ENCODE measurements at regions not wholly inside any gene's neighbourhood (a gene's known extent, or its start where the extent isn't known, plus 50 kb on each side); places are given as distances from the start of the nearest gene placed in this dataset.
A peak's percentile ranks its signal among the peaks of the same experiment; 100 is the strongest.

GRCh38 chr5:149441986-149442385 lies 62.9 kb upstream of the IL17B start:
- no peak for DNase-seq (ENCODE audit: low spot score)

DNA sequence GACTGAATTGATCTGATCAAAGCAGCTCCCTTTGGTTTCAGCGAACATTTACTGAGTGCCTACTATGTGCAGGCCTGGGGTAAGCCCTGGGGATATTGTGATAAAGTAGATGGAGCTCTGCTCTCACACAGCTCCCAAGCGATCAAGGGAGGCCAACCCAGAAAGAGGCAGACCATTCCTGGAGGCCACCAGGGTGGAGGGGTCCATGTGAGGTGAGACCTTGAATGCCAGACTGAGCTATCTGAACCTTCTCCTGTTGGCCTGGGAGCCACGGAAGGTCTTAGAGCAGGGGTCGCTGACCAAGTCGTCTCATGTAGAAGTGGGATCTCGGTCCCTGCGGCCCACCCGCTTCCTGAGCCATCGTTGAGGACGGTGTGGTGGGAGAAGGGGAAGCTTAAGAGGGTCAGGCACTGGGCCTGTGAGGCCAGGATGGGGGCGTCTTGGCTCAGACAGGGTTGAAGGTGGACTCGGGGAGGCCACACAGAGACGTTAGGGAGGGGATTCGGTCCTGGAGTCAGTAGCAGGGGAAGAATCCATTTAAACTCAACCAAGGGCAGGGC lies 62.2 kb upstream of the IL17B start:
- DNase-seq (ENCODE audit: low spot score): no peak

- no peak for DNase-seq (ENCODE audit: low spot score)
Observed at GRCh38 chr5:149439899-149440542, 60.9 kb upstream of the IL17B start.

DNA sequence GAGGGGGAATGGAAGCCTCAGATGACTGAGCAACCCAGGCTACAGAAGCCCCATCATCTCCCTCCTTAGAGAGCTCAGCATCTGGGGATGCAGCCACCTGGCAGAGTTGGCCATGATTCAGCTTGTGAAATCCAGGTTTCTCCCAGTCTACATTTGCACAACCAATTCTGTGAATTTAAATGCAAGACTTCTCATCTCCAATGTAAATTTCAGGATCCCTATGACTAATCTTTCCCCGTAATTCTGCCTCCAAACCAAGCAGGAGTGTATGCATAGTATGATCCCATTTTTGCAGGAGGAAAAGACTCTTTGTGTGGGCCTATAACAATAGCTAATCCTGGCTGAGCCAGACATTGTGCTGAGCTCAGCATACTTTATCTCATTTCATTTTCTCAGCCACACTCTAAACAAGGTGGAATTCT lies 59.6 kb upstream of the IL17B start:
- no peak for DNase-seq (ENCODE audit: low spot score)

DNA sequence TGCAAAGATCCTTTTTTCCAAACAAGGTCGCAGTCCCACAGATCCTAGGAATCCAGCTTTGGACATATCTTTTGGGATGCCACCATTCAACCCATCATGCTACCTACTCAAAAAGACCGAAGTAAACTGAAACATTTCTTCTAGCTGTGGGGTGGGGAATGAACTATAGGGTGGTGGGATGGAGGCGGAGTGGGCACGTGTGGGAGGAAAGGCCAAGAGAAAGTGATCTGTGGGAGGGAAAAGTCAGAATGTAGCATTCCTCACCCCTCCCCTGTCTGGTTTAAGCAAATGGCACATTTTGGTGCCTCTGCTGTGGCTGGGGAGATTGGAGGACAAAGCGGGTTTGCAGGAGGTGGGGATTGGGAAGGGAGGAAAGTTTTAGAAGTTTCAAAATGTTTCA lies 59.2 kb upstream of the IL17B start:
- DNase-seq (ENCODE audit: low spot score): no peak

- DNase-seq (ENCODE audit: low spot score): no peak
Observed at GRCh38 chr5:149437391-149438040, 58.4 kb upstream of the IL17B start.

DNA sequence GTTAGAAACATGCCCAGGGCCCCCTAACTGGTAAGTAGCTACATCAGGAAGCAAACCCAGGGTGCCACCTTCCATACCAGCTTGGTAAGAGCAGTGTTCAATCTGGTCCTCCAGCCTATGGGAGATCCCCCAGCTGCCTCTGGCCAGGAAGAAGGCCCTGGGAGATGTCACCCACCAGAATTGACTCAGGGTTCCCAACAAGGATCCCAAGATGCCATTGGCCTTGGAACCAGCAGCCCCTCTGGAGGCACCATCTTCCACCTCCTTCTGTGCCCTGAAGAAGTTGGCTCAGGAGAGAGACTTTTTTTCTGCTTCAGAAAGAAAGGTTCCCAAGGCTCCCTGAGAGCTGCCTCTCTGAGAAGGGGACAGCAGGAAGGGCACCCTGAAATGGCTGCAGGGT lies 56.6 kb upstream of the IL17B start:
- DNase-seq (ENCODE audit: low spot score): no peak

GRCh38 chr5:149435015-149435376 lies 55.9 kb upstream of the IL17B start:
- DNase-seq (ENCODE audit: low spot score): no peak

- peak; percentile 80 for DNase-seq (ENCODE audit: low spot score)
Observed at GRCh38 chr5:149434162-149435014, 55.3 kb upstream of the IL17B start.

DNA sequence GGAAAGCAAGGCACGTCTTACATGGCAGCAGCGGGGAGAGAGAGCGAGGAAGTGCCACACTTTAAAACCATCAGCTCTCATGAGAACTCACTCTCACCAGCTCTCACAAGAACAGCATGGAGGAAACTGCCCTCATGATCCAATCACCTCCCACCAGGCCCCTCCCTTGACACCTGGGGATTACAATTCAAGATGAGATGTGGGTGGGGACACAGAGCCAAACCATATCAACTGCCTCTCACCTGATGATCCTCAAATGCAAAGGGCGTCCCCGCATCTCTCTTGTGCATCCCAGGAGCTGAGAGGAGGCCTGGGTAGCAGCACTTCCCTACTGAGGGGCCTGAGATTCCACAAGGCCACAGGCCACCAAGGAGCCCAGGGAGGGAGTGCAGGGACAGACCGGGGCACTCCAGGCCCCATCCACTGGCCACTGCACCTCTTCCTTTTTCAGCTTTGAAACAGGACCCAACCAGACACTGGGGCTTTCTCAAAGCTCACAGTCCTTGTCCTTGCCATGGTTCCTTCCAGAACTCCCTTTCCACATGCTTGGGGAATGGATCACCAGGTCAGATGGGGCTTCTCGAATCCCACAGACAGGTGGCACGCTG lies 54.5 kb upstream of the IL17B start:
- DNase-seq (ENCODE audit: low spot score): no peak

GRCh38 chr5:149432911-149433401 lies 53.9 kb upstream of the IL17B start:
- no peak for DNase-seq (ENCODE audit: low spot score)

DNA sequence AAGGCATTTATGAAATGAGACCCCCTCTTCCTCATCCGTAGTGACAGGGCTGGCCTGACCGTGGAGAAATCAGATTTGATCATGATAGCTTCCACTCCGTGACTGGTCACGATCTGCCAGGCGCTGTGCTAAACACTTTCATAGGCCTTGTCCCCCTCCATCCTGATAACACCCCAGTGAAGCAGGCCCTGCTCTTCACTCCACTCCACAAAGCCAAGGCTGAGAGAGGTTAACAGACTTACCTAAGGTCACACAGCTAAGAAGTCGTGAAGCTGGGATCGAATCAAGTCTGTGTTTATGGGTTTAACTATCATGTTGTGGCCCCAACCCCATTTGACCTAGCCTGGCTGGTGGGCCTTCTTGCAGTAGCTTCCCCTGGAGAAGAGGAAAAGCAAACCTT lies 53.3 kb upstream of the IL17B start:
- DNase-seq (ENCODE audit: low spot score): no peak

- DNase-seq (ENCODE audit: low spot score): no peak
Observed at GRCh38 chr5:149429839-149430721, 51.0 kb upstream of the IL17B start.

All from ecto neural progenitor cell (in vitro differentiated cells).